Liver (tissue), 3 donors: ENCODE measurements at regions not wholly inside any gene's neighbourhood (a gene's known extent, or its start where the extent isn't known, plus 50 kb on each side); places are given as distances from the start of the nearest gene placed in this dataset.

Experiments
- RAD21 ChIP-seq, 2 donors: IDR thresholded peaks; 2 replicates each; pipeline ENCODE4 v1.6.1; 2016; ENCODE audit warnings: antibody characterized with exemption in 2 of 2, mild to moderate bottlenecking in 2 of 2
- SP1 ChIP-seq: IDR thresholded peaks from 2 replicates; pipeline ENCODE4 v1.6.1; 2018; ENCODE audit warnings: antibody characterized with exemption, mild to moderate bottlenecking
- TF ChIP-seq, protein P1 (sequence below): fragments of 150-350 bp; IDR thresholded peaks from 2 replicates; pipeline ENCODE4 v1.5.1; 2017; ENCODE audit warnings: improper control_type of control experiment, low read depth, low read length; ENCODE audit not compliant: missing input control
- TF ChIP-seq, protein P2 (sequence below): IDR thresholded peaks from 2 replicates; pipeline ENCODE4 v1.6.1; 2016; ENCODE audit warnings: antibody characterized with exemption
- donor health status: healthy.
- donor health status: healthy.

DNA sequence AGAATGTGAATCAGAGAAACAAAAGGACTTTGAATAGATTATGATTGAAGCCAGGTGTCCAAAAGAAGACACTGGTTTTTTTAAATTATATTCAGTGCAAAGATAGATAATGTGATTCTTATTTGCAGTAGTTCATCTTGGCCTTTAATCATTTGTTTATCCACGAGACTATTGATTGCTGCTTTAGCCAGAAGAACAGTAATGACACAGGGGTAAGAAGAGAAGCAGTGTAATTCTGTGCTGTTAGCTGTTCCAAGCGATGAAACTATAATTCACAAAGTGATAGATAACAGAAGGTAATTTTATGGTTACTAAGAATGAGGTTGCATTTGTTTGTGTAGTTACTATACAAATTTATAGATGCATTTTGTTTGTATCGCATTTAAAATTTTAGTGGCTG is 311.6 kb downstream of the MZT1 start:
- TF ChIP-seq SP1 (no peak), RAD21 (IDR thresholded peaks at IDR 0.05) (no peak)
- TF ChIP-seq, protein P1, sequence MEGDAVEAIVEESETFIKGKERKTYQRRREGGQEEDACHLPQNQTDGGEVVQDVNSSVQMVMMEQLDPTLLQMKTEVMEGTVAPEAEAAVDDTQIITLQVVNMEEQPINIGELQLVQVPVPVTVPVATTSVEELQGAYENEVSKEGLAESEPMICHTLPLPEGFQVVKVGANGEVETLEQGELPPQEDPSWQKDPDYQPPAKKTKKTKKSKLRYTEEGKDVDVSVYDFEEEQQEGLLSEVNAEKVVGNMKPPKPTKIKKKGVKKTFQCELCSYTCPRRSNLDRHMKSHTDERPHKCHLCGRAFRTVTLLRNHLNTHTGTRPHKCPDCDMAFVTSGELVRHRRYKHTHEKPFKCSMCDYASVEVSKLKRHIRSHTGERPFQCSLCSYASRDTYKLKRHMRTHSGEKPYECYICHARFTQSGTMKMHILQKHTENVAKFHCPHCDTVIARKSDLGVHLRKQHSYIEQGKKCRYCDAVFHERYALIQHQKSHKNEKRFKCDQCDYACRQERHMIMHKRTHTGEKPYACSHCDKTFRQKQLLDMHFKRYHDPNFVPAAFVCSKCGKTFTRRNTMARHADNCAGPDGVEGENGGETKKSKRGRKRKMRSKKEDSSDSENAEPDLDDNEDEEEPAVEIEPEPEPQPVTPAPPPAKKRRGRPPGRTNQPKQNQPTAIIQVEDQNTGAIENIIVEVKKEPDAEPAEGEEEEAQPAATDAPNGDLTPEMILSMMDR: no peak
- TF ChIP-seq, protein P2, sequence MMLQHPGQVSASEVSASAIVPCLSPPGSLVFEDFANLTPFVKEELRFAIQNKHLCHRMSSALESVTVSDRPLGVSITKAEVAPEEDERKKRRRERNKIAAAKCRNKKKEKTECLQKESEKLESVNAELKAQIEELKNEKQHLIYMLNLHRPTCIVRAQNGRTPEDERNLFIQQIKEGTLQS: no peak
